OCI-LY7 (cell line): ENCODE measurements at regions not wholly inside any gene's neighbourhood (a gene's known extent, or its start where the extent isn't known, plus 50 kb on each side); places are given as distances from the start of the nearest gene placed in this dataset.
"Not testable (repeated sequence)": the region's sequence is repeated elsewhere in the genome, so short reads cannot be mapped to it uniquely, and the experiment has no call there.

ENCODE experiments used
- BruUV-seq: library from RNA; stranded (reverse); fragments of 400-500 nt; replicated peaks from 2 replicates; lab custom pipeline; 2021; lab: Mats Ljungman, UMichigan
- CTCF ChIA-PET: fragments of 300-600 bp; sonication (Branson Sonifier 250); formaldehyde crosslinking; loops from one replicate; lab custom pipeline; 2022; ENCODE audit warnings: antibody characterized with exemption; ENCODE audit not compliant: unreplicated experiment; lab: Charles Lee
- POLR2A ChIA-PET: fragments of 300-600 bp; sonication (Branson Sonifier 250); formaldehyde crosslinking; loops from one replicate; lab custom pipeline; 2022; ENCODE audit warnings: antibody characterized with exemption; lab: Charles Lee
- DNase-seq: peaks from one replicate; pipeline ENCODE4 v3.0.0-alpha.2; 2015; ENCODE audit warnings: low spot score
- H2AFZ ChIP-seq: fragments of 200-600 bp; sonication (generic), shearing (Covaris generic); 2 replicates; pipeline ENCODE4 v1.6.1; 2014; ENCODE audit warnings: mild to moderate bottlenecking, antibody characterized with exemption, low read length, moderate library complexity
- H3K27ac ChIP-seq: fragments of 200-600 bp; sonication (generic); 2 replicates; pipeline ENCODE4 v1.5.1; 2014; ENCODE audit warnings: mixed run types, low read depth, mild to moderate bottlenecking, moderate library complexity, low read length, inconsistent platforms; ENCODE audit not compliant: poor library complexity, severe bottlenecking
- H3K36me3 ChIP-seq: fragments of 200-600 bp; sonication (generic); 2 replicates; pipeline ENCODE4 v1.6.1; 2014; ENCODE audit warnings: mild to moderate bottlenecking, antibody characterized with exemption, low read length, moderate library complexity, mixed read lengths; ENCODE audit not compliant: insufficient read depth
- H3K4me1 ChIP-seq: fragments of 200-600 bp; sonication (generic); 2 replicates; pipeline ENCODE4 v1.5.1; 2014; ENCODE audit warnings: mild to moderate bottlenecking, low read length; ENCODE audit not compliant: insufficient read depth, poor library complexity, severe bottlenecking
- H3K4me2 ChIP-seq: fragments of 200-600 bp; sonication (generic); 2 replicates; pipeline ENCODE4 v1.6.1; 2014; ENCODE audit warnings: mild to moderate bottlenecking, low read length
- H3K4me3 ChIP-seq: fragments of 200-600 bp; sonication (generic); 2 replicates; pipeline ENCODE4 v1.5.1; 2014; ENCODE audit warnings: mild to moderate bottlenecking, low read depth, low read length; ENCODE audit not compliant: poor library complexity, severe bottlenecking
- H3K79me2 ChIP-seq: fragments of 200-600 bp; sonication (generic); 2 replicates; pipeline ENCODE4 v1.6.1; 2016; ENCODE audit warnings: low read depth, mild to moderate bottlenecking, low read length, moderate library complexity, mixed read lengths; ENCODE audit not compliant: insufficient read depth
- H3K9me2 ChIP-seq: fragments of 200-600 bp; sonication (generic); 2 replicates; pipeline ENCODE4 v1.6.1; 2016; ENCODE audit warnings: mild to moderate bottlenecking, low read length, mixed read lengths; ENCODE audit not compliant: insufficient read depth
- H3K9me3 ChIP-seq: fragments of 200-600 bp; sonication (generic); 2 replicates; pipeline ENCODE4 v1.6.1; 2014; ENCODE audit warnings: mild to moderate bottlenecking, mixed run types, low read length, mixed read lengths
- H4K20me1 ChIP-seq: fragments of 200-600 bp; sonication (generic); 2 replicates; pipeline ENCODE4 v1.6.1; 2014; ENCODE audit warnings: mild to moderate bottlenecking, antibody characterized with exemption, low read length, moderate library complexity, mixed read lengths; ENCODE audit not compliant: insufficient read depth
- EZH2phosphoT487 ChIP-seq: fragments of 200-600 bp; sonication (generic); IDR thresholded peaks from 2 replicates; pipeline ENCODE4 v1.6.1; 2018; ENCODE audit warnings: low read depth, borderline replicate concordance, mild to moderate bottlenecking, mixed run types, antibody characterized with exemption, low read length, moderate library complexity, mixed read lengths
- intact Hi-C: fragments of 100-400 bp; cut with micrococcal nuclease; formaldehyde crosslinking; loops from one replicate; pipeline ENCODE4 v1.10.0; 2022; ENCODE audit not compliant: unreplicated experiment
- TF ChIP-seq, protein P1 (sequence below): fragments of 200-600 bp; sonication (generic); conservative IDR thresholded peaks from 2 replicates; pipeline ENCODE4 v1.5.1; 2014; ENCODE audit warnings: mild to moderate bottlenecking, antibody characterized with exemption, low read length, moderate library complexity, mixed read lengths

DNA sequence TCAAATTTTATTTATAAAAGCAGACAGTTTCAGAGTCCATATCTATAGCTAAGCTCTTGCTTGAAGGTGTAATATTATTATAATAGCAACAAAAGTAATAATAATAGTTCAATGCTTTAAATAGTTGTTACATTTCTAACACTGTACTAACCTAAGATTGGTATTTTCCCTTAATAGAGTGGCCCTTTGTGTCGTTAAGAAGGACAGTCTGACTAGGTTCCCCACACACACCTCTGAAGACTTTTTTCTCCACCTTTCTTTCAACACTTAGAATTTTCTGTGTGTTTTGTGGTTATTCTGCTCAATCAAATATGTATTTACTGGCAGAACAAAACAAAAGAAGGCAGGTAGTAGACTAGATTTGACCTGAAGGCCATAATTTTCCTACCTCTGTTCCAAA, 223.2 kb upstream of the ACO1 start:
- Histone ChIP-seq H3K9me2 (no peaks in the 10 kb centered on the region), H3K4me3 (no peak overlapping the region), H3K79me2 (no peaks in the 10 kb centered on the region), H2AFZ (no peak overlapping the region), H3K4me1 (no peaks in the 10 kb centered on the region), H3K36me3 (no peaks in the 10 kb centered on the region), H3K9me3 (no peaks in the 10 kb centered on the region), H4K20me1 (no peaks in the 10 kb centered on the region), H3K4me2 (no peak overlapping the region), H3K27ac (no peak overlapping the region)
- no peak for DNase-seq
- ChIA-PET POLR2A (interaction anchor here (1.1 kb wide), 1 partner anchor 10 kb away, joined by 3 read pairs; no protein-coding TSS in a partner anchor), CTCF (no interaction called here)
- BruUV-seq, result no TSS peak
- intact Hi-C loops, result no loop called here
- no peak for TF ChIP-seq EZH2phosphoT487
- TF ChIP-seq, protein P1, sequence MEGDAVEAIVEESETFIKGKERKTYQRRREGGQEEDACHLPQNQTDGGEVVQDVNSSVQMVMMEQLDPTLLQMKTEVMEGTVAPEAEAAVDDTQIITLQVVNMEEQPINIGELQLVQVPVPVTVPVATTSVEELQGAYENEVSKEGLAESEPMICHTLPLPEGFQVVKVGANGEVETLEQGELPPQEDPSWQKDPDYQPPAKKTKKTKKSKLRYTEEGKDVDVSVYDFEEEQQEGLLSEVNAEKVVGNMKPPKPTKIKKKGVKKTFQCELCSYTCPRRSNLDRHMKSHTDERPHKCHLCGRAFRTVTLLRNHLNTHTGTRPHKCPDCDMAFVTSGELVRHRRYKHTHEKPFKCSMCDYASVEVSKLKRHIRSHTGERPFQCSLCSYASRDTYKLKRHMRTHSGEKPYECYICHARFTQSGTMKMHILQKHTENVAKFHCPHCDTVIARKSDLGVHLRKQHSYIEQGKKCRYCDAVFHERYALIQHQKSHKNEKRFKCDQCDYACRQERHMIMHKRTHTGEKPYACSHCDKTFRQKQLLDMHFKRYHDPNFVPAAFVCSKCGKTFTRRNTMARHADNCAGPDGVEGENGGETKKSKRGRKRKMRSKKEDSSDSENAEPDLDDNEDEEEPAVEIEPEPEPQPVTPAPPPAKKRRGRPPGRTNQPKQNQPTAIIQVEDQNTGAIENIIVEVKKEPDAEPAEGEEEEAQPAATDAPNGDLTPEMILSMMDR, result no peak

DNA sequence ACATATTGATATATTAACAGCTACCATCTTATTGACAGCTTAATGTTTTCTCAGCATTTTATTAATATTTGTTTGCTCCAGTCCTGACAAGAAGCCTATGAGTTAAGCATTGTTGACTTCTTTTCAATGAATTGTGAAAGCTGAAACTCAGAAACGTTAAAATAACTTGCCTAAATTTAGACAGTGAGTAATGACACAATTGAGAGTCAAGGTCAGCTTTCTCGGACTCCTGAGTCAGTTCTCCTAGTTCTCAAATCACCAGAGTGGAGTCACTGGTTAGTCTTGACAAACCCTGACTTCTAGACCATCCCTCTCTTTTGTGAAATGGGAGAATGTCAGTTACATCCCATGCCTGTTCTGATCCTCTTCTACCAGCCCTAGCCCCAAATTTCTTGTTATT, 222.7 kb upstream of the ACO1 start:
- Histone ChIP-seq H3K27ac (no peak overlapping the region), H3K4me2 (no peak overlapping the region), H3K79me2 (no peaks in the 10 kb centered on the region), H3K36me3 (no peaks in the 10 kb centered on the region), H3K9me2 (no peaks in the 10 kb centered on the region), H3K9me3 (no peaks in the 10 kb centered on the region), H4K20me1 (no peaks in the 10 kb centered on the region), H3K4me3 (no peak overlapping the region), H2AFZ (no peak overlapping the region), H3K4me1 (no peaks in the 10 kb centered on the region)
- BruUV-seq, result no TSS peak
- TF ChIP-seq EZH2phosphoT487, result no peak
- TF ChIP-seq, protein P1, result no peak
- intact Hi-C loops, result no loop called here
- ChIA-PET POLR2A (interaction anchor here (1.1 kb wide), 1 partner anchor 9 kb away, joined by 3 read pairs; no protein-coding TSS in a partner anchor), CTCF (no interaction called here)
- no peak for DNase-seq

DNA sequence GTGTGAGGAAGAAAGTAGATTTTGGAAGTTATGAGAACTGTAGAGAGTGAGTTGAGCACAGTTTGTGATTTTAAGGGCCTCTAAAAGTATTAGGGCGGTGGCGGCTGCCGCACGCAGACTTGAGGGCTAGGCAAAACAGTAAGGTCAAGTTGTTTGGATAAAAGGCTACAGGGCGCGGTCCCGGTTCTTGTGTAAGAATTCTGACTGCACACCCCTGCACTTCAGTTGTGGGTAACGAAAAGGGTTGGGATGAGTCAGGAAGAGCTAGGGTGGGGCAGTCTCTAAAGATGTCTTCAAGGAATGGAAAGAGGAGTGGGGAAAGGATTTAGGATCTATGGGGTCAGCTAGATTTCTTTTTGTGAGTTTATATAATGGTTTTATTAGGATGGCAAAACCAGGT, 218.1 kb upstream of the ACO1 start:
- BruUV-seq, H3K9me3 ChIP-seq: not testable (repeated sequence)

More for the DNA sequence above, 218.1 kb upstream of the ACO1 start:
- H4K20me1 ChIP-seq, H3K4me1 ChIP-seq, H3K27ac ChIP-seq, H3K4me3 ChIP-seq, H3K36me3 ChIP-seq, H3K79me2 ChIP-seq, H3K9me2 ChIP-seq, H3K4me2 ChIP-seq, intact Hi-C loops, H2AFZ ChIP-seq, CTCF ChIA-PET, POLR2A ChIA-PET, DNase-seq: not testable (repeated sequence)
